Colonic mucosa (tissue), 4 donors: ENCODE measurements at regions not wholly inside any gene's neighbourhood (a gene's known extent, or its start where the extent isn't known, plus 50 kb on each side); places are given as distances from the start of the nearest gene placed in this dataset.

Source experiments
- DNase-seq: peaks from one replicate; pipeline ENCODE4 v3.0.0-alpha.2; 2020
- H3K27ac ChIP-seq: fragments of 200-600 bp; one replicate; pipeline ENCODE4 v1.8.0; 2021
- H3K27me3 ChIP-seq: fragments of 200-600 bp; one replicate; pipeline ENCODE4 v1.8.0; 2021
- H3K36me3 ChIP-seq: fragments of 200-600 bp; one replicate; pipeline ENCODE4 v1.8.0; 2021
- H3K4me1 ChIP-seq: fragments of 200-600 bp; one replicate; pipeline ENCODE4 v1.8.0; 2021; ENCODE audit warnings: mild to moderate bottlenecking
- H3K4me3 ChIP-seq: fragments of 200-600 bp; one replicate; pipeline ENCODE4 v1.8.0; 2021
- H3K9ac ChIP-seq, 2 donors: one replicate each; pipeline ENCODE4 v1.7.0; 2013; ENCODE audit warnings: control low read depth in 2 of 2, low read depth in 2 of 2, low read length in 2 of 2
- H3K9me3 ChIP-seq: fragments of 200-600 bp; one replicate; pipeline ENCODE4 v1.8.0; 2021
- intact Hi-C: fragments of 100-400 bp; cut with DNase I; formaldehyde crosslinking; loops from one replicate; pipeline ENCODE4 v1.14.1; 2022
- TF ChIP-seq, protein P1 (sequence below): fragments of 200-600 bp; IDR thresholded peaks from one replicate; pipeline ENCODE4 v1.8.0; 2022; ENCODE audit warnings: antibody characterized with exemption, mild to moderate bottlenecking
- donor health status: healthy.
- donor health status: DM: no; HTN: no; CAD: no.
- donor health status: DM: no; HTN: no; CAD: no.

DNA sequence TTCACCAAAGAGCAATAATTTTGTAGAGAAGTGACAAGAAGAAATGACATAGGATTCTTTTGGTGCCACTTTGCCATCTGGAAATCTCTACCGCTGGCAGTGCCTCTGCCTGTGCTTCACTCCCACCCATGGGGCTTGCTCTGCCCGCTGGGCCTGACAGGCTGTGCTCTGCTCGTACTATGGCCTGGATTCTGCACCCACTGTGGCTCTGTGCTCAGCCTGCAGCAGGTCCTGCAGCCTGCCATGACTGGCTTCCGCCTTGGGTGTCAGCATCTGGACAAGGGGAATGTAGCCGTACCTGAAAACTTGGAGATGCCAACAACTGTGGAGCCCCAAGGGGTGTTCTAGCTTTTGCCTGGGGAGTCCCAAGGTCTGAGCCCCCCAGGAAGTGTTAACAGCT lies 792.3 kb downstream of the CDH8 start:
- Histone ChIP-seq H3K4me3 (no peak overlapping the region), H3K36me3 (no peaks in the 10 kb centered on the region), H3K4me1 (no peaks in the 10 kb centered on the region), H3K27me3 (no peaks in the 10 kb centered on the region), H3K9ac (no peak overlapping the region), H3K27ac (no peak overlapping the region), H3K9me3 (no peaks in the 10 kb centered on the region)
- DNase-seq = no peak
- intact Hi-C loops = no loop called here
- TF ChIP-seq, protein P1, sequence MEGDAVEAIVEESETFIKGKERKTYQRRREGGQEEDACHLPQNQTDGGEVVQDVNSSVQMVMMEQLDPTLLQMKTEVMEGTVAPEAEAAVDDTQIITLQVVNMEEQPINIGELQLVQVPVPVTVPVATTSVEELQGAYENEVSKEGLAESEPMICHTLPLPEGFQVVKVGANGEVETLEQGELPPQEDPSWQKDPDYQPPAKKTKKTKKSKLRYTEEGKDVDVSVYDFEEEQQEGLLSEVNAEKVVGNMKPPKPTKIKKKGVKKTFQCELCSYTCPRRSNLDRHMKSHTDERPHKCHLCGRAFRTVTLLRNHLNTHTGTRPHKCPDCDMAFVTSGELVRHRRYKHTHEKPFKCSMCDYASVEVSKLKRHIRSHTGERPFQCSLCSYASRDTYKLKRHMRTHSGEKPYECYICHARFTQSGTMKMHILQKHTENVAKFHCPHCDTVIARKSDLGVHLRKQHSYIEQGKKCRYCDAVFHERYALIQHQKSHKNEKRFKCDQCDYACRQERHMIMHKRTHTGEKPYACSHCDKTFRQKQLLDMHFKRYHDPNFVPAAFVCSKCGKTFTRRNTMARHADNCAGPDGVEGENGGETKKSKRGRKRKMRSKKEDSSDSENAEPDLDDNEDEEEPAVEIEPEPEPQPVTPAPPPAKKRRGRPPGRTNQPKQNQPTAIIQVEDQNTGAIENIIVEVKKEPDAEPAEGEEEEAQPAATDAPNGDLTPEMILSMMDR = no peak

DNA sequence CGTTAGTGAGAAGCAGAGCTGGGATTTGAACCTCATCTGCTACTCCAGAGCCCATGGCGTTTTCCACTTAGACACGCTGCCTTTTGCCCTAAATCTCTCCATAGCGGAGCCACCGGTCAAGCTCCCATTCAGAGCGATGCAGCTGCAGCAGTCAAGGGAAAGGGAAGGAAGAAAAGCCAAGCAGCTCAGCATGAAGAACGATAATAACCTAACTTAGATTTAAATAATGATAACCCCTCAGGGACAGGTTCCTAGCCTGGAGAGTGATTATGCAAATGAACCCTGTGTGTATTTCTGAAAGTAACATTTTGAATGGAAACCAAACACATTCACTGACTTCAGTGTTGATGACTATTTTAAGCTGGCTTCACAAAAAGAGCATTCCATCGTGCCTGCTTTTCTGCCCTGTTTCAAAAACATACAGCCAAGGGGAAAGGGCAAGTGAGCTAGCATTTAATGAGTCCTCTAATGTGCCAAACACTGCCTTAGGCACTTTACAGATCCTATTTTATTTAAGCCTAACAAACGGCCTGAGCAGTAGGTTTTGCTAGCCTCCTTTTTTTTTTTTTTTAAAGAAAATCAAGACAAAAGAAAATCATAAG lies 798.3 kb downstream of the CDH8 start:
- no peaks in the 10 kb centered on the region for H3K27me3 ChIP-seq
- H3K9ac ChIP-seq = no peak overlapping the region
- no peaks in the 10 kb centered on the region for H3K4me1 ChIP-seq
- H3K9me3 ChIP-seq = no peaks in the 10 kb centered on the region
- no peaks in the 10 kb centered on the region for H3K36me3 ChIP-seq
- TF ChIP-seq, protein P1 = no peak
- DNase-seq = no peak
- intact Hi-C loops = no loop called here
- no peak overlapping the region for H3K4me3 ChIP-seq
- H3K27ac ChIP-seq = no peak overlapping the region

DNA sequence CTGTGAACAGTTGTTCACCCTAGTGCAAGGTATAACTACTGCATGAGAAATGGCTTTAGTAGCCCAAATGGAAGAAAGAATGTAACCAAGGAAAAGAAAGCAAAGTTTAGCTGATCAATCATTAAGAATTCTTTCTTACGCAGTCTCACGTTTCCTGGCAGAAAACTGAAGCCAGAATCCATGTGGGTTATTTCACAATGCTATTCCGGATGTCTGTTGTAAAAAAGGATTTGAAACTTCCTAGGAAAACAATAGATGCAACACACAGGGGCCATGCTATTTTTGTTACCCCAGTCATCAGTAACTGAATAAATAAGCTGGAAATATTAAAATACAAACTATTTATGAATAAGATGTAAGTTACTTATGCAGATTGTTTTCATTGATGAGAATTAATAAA lies 802.5 kb downstream of the CDH8 start:
- Histone ChIP-seq H3K27ac (no peak overlapping the region), H3K36me3 (no peaks in the 10 kb centered on the region), H3K27me3 (no peaks in the 10 kb centered on the region), H3K9me3 (no peaks in the 10 kb centered on the region), H3K4me1 (no peaks in the 10 kb centered on the region), H3K4me3 (no peak overlapping the region), H3K9ac (no peak overlapping the region)
- TF ChIP-seq, protein P1 = no peak
- no peak for DNase-seq
- intact Hi-C loops = no loop called here

DNA sequence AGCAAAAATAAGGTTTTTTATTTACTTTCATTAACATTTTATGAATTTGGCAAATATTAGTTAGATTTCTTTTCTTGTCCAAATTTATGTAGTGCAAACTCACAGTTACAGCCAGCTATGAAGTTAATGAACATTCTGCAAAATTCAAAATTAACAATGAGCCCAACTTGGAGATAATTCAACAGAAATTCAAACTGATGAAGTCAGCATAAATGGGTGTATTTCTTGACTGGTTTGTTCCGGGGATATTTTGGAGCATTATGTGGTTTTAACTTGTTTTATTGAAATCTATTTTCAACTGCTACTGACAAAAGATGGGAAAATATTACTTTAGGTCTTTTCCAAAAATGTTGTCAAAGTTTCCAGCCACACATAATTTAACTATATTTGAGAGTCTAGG lies 807.9 kb downstream of the CDH8 start:
- Histone ChIP-seq H3K27me3 (no peaks in the 10 kb centered on the region), H3K9ac (no peak overlapping the region), H3K9me3 (no peaks in the 10 kb centered on the region), H3K4me3 (no peak overlapping the region), H3K27ac (no peak overlapping the region), H3K36me3 (no peaks in the 10 kb centered on the region), H3K4me1 (no peaks in the 10 kb centered on the region)
- intact Hi-C loops = no loop called here
- DNase-seq = no peak
- TF ChIP-seq, protein P1 = no peak

DNA sequence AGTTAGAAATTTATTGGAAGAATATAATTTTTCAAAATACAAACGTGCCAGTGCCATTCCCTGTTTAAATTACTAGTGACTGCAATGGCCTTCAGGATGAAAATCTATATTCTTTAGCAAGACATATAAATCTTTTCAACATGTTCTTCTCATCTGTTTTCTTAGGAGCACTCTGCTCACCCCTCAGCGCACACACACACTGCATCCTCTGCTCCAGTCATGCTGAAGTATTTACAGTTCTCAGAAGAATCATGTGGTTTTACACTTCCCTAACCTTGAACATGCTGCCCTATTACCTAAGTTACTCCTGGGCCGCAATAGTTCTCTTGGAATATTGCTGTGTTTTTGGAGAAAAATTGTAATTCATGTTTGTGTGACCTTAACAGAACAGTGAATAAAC lies 820.6 kb downstream of the CDH8 start:
- H3K27me3 ChIP-seq = no peaks in the 10 kb centered on the region
- no peaks in the 10 kb centered on the region for H3K4me1 ChIP-seq
- no peak overlapping the region for H3K4me3 ChIP-seq
- H3K9me3 ChIP-seq = no peaks in the 10 kb centered on the region
- no peaks in the 10 kb centered on the region for H3K36me3 ChIP-seq
- no peak for DNase-seq
- TF ChIP-seq, protein P1 = no peak
- no peak overlapping the region for H3K9ac ChIP-seq
- no peak overlapping the region for H3K27ac ChIP-seq
- intact Hi-C loops = no loop called here

DNA sequence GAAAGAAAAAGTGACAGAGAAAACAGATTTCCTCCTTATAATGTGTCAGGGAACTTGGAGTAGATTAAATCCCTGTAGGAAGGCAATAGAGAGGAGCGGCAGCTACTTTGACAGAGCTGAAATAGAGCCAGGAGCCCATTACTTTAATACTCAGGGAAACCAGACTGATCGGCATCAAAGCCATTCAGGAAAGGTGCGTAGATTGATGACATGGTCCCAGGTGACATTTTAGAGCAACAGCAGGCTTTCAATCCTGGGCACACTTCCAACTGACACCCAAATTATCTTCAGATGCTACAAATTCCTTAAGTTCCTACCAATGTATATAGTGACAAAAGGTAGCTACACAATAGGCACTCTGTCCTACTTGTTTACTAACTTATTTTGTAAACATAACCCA lies 821.5 kb downstream of the CDH8 start:
- Histone ChIP-seq H3K4me1 (no peaks in the 10 kb centered on the region), H3K9ac (no peak overlapping the region), H3K36me3 (no peaks in the 10 kb centered on the region), H3K4me3 (no peak overlapping the region), H3K27me3 (no peaks in the 10 kb centered on the region), H3K9me3 (no peaks in the 10 kb centered on the region), H3K27ac (no peak overlapping the region)
- intact Hi-C loops = no loop called here
- no peak for DNase-seq
- TF ChIP-seq, protein P1 = no peak
